Left renal pelvis (tissue), 4 donors: ENCODE measurements at regions not wholly inside any gene's neighbourhood (a gene's known extent, or its start where the extent isn't known, plus 50 kb on each side); places are given as distances from the start of the nearest gene placed in this dataset.
A peak's percentile ranks its signal among the peaks of the same experiment; 100 is the strongest.

Experiments
- DNase-seq, 4 donors: peaks; one replicate each; pipeline ENCODE4 v3.0.0-alpha.2; 2013; ENCODE audit warnings: low read depth in 4 of 4, low spot score in 3 of 4

DNA sequence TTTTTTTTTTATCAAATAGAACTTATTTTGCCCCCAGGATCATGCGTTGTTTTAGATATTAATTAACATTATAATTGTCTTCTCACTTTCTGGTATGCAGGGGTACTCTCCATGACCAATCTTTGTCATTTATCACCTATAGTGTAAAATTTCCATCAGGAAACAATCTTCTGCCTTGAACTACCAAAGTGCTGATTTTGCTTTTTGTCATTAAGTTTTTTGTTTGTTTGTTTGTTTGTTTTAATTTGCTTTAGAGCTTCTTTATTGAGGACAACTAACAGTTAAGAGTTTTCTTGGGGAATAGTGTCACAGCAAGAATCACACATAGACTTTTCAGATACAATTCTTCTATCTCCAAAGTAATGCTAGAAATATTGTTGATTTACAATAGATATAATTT, 171.2 kb upstream of the PRPS1L1 start:
- no peak for DNase-seq

DNA sequence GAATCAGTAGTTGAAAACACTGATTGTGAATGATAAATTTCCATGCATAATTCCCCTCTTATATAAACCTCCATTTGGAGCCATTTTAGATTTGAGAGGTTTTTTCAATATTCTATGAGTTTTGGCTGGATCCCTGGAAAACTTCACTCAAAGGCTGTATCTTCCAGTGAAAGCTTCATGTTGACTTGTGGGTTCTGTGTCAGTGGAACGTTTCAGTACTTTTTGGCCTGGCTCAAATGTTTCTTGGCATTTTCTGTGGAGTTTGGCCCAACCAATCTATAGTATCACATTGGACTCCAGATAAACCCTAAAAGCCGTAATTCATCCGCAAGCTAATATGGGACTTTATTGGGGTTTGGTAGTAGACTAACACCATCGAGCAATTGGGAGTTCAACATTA, 172.6 kb upstream of the PRPS1L1 start:
- DNase-seq = no peak

DNA sequence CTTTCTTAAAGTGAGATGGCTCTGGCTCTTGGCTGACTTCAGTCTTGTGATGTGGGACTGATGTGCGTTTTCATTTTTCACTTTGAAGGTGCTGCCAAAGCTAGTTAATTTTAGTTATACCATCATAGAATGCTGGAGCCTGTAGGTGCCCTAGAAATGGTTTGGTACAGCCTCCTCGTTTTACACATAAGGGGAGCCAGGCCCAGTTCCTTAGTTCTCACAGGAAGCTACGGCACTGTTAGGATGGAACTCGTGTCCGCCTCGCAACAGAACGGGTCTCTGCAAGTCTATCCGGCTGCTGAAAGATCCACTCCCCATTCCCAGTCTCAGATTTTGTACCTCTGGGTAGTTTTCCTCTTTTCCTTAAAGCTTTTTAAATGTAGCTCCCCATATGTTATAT, 173.2 kb upstream of the PRPS1L1 start:
- no peak for DNase-seq

DNA sequence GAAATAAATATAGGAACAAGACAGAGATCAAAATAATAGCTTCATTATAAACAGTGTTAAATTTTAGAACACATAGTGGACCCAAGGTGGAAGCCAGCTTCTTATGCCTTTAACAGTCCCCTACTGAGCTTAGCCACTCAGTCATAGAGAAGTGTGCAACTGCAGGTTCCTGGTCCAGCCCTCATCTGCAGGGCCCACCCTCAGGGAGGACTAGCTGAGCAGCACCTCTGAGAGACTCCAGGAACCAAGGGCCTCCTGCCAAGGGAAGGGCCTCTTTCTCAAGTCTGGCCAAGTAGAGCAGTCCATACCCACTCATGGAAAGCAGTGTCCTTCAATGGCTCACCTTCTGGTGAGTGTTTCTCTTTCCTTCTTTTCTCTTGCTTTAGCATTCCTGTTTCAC, 173.7 kb upstream of the PRPS1L1 start:
- DNase-seq = no peak

DNA sequence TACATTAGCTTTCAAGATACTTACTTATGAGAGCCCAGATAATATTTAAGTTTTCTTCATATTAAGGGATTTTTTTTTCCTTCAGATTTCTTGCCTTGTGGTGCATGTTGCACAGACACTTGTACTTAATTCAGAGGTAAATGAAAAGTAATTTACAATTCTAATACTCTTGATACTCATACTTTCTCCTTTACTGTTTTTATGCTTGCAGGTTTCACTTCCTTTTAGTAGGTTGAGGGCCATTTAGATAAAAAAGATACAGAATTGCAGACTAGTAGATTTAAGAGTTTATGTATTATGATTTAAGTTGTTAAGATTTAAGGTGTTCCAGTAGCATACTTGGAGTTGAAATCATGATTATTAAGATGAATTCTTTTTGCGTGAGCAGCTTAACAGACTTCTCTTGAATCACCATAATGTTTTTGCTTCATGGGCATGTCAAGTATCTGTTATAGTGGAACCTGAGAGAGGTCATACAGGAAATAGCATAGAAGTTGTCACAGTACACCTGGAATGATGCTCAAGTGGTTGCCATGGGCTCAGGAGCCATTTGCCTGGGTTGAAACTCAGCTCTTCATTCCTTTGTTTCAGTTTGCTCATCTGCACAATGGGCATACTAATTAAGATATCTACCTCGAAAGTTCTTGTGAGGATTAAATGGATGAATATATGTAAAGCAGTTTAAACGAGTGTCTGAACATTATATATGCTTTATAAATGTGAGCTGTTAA, 174.8 kb upstream of the PRPS1L1 start:
- DNase-seq = no peak

DNA sequence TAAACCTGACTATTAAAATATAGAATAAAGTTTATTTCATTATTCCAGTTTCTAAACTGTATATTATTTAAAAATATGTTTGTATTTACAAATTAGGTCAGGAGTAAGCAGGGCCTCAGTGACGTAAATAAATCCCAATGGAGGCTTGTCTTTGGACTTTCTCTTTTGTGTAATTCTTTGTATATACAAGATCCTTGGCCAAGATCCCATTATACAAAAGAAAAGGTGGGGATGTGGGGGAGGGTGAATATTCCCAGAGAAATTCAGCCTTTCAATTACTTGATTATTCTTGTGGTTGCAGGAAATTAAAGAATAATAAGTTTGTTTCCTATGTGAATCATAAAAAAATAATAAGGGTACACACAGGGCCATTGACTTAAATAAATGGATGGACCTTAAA, 178.7 kb upstream of the PRPS1L1 start:
- no peak for DNase-seq

DNA sequence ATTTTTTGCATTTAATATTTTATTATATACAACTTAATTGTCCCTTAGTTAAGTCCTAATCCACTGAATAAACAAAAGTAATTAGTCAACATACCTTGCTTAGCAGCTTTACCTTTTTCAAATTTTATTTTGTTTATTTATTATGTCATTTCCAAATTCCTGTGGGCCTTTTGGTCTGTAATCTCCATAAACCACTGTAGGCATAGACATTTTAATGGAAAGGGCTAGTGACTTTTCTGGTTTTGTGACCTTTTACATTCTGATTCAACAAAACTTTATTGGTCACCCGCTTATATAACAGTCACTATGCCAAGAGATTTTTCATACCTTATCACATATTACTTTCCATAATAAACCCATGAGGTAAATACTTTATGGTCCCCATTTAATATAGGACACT, 181.3 kb upstream of the PRPS1L1 start:
- no peak for DNase-seq

DNA sequence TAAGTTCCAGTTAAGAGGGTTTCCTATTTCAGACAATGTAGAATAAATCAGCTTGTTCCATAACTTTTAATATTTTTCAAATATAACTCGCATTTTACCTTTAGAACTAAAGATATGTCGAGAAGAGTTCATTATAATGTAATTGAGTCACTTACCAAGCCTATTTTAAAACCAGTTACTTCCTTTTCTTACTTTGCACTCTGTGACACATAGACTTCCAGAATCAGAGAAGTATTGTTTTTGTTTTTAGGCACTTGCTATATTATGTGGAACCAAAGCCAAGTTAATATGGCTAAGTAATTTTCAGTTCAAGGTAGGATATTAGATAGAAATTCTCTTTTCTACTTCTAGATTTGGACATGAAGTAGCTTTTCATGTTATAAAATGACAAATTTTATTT, 182.7 kb upstream of the PRPS1L1 start:
- no peak for DNase-seq

DNA sequence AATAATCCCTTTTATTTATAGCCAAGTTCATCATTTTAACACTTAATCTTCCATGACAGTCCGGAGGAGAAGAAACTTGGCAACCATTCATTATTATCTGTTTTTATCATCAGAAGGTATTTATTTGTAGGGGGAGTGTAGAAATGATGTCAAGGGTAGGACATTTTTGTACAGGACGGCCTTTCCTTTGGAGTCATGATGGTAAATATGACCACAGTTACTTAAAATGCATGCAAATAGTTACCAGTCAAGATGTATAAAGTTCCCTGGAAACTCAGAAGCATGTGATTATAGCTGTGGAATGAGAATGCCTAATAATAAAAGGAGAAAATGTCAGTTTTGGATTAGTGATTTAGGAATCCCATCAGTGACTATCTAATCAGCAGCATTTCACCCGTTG, 183.1 kb upstream of the PRPS1L1 start:
- DNase-seq = no peak

DNA sequence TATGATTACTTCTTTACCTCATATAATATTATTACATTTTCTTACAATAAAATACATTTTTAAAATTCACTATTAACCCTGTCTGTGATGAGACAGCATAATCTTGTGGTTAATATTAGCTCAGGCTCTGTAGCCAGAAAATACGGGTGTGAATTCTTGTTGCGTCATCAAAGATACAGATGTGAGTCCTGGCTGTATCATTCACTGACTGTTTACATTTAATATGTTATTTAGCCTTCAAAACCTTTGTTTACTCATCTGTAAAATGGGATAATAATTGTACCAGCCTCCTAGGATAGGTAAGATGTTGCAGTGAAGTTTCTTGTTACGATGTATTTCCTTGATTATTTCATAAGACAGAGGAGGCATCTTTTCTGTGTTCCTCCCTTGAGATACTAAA, 184.7 kb upstream of the PRPS1L1 start:
- no peak for DNase-seq

DNA sequence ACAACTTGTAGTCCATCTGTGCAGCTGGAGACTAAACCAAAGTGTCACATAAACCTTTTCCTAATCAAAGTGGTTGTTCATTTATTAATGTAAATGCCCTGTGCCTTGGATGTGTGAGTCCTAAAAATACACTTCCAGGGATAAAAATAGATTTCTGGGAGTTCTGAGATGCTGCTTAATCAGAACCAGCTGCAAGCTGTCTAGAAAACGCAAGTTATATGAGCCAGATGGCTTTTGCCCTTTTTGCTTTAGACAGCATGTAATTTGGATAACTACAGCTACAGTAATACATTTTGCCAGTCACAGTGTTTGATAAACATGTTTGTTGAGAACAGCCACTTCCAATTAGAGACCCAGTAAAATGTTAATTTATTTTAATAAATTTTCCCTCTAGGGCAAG, 185.1 kb upstream of the PRPS1L1 start:
- DNase-seq = peak; percentile 24 to 58 (median 45)

DNA sequence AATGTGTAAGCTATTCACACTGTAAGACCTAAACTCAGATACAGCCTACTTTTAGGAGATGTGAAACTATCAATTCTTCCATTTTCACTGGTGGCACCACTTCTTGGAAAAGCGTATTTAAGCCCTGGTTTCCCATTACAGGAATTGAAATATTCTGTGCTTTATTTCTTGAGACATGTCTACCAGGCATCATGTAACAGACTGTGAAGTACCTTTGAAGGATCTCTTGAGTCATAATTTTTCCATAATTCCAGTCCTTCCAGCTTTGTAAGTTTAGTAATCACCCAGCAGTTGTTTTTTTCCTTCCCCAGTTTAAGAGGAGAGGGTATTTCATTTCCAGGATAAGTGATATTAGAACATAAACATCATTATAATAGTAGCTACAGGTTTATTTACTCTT, 186.0 kb upstream of the PRPS1L1 start:
- no peak for DNase-seq

DNA sequence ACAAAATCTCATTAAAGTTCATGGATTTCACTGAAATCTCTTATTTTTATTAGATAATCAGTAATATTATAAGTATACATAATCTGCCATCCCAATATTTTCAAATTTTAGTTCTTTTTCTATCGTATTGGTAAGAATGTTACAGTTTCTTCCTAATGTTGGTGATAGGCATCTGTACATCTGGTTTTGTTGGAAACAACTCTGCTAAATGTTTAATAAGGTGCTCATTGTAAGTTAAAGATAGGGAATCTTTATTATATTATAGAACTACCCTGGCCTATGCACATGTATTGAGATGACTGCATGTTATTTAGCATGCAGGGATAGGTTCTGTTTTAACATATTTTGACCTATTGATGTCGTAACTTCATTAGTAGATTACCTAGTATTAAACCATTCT, 188.6 kb upstream of the PRPS1L1 start:
- DNase-seq = no peak

DNA sequence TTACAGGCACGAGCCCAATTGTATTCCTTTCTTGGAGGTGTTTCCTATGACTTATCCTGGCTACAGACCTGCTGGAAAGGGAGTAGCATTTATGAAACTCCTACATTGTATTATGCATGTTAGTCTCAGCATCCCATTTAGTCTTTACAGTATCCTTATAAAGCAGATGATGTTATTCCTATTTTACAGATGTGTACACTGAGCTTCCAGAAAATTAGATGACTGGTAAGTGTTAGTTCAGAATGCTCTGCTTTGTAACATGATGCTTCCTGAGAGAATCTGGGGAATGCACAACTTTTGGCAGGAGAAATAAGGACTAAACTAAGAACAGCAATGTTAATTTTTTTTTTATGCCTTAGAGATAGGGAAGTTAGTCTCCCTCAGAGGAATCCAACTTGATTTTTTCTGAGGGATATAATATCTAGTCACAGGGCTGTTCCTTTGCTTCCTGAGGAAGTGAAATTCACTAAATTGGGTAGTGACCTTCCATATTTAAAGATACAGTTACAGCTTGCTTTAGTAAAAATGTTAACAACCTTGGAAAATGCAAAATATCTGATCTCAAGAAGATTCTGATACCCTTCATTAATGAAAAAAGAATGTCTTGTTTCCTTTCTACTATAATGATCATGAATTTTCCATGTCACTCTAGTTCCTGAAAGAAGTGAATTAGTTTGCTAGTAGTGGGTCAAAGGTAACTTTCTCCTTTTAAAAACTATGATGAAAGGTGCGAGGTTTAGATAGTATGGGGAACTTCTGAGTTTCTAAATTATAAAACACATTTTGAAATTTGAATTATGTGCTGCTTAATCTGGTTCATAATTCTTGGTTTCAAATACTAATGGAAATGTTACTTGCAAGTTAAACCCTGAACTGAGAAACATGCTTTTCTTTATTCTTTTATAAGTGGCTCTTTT, 194.0 kb upstream of the PRPS1L1 start:
- DNase-seq = no peak

DNA sequence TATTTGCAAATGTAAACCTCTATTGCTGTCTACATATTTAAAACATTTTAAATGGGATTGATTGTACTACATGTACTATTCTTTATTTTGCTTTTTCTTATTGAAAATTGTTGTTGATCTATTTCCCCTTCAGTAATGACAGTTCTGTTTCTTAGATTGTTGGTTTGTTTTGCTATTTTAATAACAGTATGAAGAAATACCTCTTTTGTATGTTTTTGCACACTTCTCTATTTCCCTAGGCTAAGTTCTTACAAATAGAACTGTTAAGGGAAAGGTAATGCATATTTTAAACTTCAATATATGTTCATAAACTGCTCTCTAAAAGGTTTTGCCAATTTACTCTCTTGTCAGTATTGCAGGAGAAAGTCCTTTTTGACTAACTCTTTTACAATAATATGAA, 195.0 kb upstream of the PRPS1L1 start:
- no peak for DNase-seq

DNA sequence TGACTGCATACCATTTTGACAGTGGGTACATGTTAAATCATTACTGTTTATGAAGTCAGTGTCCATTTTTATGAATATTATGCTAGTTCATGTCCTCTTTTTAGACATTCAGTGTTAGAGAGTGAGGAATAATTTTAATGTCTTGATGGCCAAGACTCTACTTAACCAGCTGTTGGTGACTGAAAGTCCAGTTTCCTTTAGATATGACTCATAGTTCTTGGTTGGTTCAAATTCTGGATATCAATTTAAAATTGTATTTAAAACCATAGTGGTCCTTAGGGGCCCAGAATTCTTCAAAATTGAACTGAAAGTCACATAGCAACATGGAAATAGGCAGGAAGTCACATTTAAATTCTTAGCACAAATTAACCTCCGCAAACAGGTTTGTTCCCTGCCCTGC, 196.5 kb upstream of the PRPS1L1 start:
- DNase-seq = no peak

DNA sequence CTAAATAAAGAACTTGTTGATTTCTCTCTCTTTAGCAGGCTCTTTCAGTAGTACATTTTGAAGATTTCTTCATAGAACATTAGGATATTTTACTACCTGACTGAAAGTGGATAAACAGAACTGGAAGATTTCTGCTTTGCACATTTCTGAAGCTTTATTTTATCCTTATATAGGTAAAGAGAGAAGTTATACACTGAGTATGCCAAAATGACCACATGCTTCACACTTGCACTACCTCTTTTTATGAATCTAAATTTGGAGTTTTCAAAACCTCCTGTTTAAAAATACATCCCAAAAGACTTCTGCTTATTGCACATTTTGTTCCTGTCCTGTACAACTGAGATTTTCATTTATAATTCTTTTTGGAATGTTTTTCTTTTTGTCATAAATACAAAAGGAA, 197.4 kb upstream of the PRPS1L1 start:
- no peak for DNase-seq

DNA sequence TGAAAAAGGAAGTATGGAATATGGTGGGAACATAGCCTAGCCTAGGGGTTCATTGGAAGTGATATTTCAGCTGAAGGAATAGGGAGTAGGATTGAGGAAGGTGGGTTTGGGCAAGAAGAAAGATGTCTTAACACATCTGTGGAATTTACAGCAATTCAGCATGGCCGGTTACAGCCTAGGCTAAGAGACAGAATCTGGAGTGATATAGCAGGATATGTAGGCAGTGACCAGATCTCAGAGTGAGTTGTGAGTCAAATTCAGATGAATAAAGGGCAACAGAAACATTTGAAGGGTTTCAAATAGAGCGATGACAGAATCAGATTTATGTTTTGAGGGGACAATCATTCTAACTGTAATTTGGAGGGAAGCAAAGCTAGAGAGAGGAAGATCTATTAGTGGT, 199.0 kb upstream of the PRPS1L1 start:
- no peak for DNase-seq

DNA sequence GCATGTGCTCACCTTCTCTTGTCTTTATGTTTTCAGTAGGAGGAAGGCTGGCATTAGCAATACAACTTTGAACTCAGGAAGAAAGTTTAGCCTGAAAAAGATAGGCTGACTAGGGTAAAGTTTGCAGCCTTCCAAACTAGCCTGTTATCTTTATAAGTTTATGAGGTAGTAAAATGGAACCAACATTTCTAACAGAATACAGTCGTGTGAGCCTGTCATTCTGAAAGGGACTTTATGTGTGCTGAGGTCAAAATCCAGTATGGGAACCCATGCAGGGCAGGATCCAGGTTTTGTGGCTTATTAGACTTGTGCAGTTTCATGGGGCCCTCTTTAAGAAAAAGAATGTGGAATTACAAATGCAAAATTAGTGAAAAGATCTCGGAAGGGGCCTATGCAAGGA, 201.0 kb upstream of the PRPS1L1 start:
- no peak for DNase-seq

DNA sequence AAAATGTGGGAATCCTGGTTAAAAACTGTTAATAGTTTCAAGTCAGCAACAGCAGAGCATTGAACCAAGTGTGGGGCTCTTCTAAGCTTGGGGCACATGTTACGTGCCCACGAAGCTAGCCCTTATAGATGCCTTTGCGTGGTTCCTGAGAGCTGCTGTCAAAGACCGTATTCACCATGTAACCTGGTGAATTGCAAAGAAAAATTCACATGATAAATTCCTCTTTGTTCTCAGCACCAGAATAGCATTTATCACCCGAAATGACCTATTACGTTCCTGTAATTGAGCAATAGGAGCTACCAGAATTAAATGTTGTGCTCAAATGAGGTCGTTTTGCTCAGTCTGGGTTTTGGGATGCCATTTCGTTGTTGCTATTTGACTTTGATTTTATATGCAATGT, 202.6 kb upstream of the PRPS1L1 start:
- no peak for DNase-seq

DNA sequence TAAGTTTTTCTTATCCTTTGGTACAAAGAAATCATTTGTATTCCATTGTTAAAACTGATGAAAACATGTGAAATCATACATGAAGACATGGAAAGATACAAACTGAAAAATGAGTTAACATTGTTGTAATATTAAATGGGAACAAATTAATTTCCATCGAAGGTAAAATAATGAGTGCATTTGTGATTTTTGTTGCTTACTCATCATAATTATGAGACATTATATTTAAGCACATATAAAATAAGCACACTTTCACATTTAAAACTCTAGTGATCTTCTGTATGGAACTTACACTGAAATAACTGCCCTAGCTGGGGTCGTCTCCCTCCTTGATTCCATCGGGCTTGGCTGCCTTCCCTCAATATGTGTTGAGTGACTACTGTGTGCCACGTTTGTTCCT, 204.2 kb upstream of the PRPS1L1 start:
- no peak for DNase-seq

DNA sequence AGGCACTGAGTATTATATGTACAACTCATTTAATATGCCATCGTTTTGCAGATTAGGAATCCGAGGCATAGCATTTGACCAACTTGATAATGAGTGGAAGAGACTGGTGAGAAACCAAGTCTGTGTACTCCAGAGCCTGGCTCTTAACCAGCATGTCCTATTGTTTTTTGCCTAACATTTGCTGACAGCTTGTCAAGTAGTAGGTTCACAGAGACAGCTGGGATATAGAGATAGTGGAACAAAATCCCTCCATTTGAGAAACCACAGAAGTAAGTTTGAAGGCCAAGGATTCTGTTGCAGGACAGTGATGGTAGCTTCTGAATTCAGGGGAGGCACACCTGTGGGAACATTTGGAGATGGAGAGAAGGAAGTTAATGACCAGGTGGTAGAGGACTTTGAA, 206.9 kb upstream of the PRPS1L1 start:
- DNase-seq = no peak
